Neutrophil (primary cell): ENCODE measurements at regions not wholly inside any gene's neighbourhood (a gene's known extent, or its start where the extent isn't known, plus 50 kb on each side); places are given as distances from the start of the nearest gene placed in this dataset.
"Not testable (repeated sequence)": the region's sequence is repeated elsewhere in the genome, so short reads cannot be mapped to it uniquely, and the experiment has no call there.

Experiments used
- H3K27ac ChIP-seq: fragments of 200-600 bp; sonication (generic); 2 replicates; pipeline ENCODE4 v1.5.1; 2016; ENCODE audit warnings: mild to moderate bottlenecking, moderate library complexity
- H3K27me3 ChIP-seq: fragments of 200-600 bp; sonication (generic); 2 replicates; pipeline ENCODE4 v1.6.0; 2016; ENCODE audit warnings: mild to moderate bottlenecking
- H3K36me3 ChIP-seq: fragments of 200-600 bp; sonication (generic); 2 replicates; pipeline ENCODE4 v1.5.1; 2017
- H3K4me1 ChIP-seq, 2 experiments: fragments of 200-600 bp in 1 of 2; sonication (generic) in 1 of 2; 1 replicate in 1 of 2; 2 replicates in 1 of 2; pipeline versions ENCODE4 v1.5.1 to v1.6.1; 2013 to 2016; ENCODE audit warnings: low read depth in 1 of 2, low read length in 1 of 2, mild to moderate bottlenecking in 1 of 2, moderate library complexity in 1 of 2; ENCODE audit not compliant: control insufficient read depth in 1 of 2, insufficient read depth in 1 of 2
- H3K4me3 ChIP-seq, 2 experiments: fragments of 200-600 bp in 1 of 2; sonication (generic) in 1 of 2; 1 replicate in 1 of 2; 2 replicates in 1 of 2; pipeline ENCODE4 v1.5.1; 2013 to 2016; ENCODE audit warnings: low read depth in 1 of 2, low read length in 1 of 2, mild to moderate bottlenecking in 1 of 2, moderate library complexity in 1 of 2
- H3K9me3 ChIP-seq: fragments of 200-600 bp; sonication (generic); 2 replicates; pipeline ENCODE4 v1.5.1; 2016
- CTCF ChIP-seq: fragments of 200-600 bp; sonication (generic); IDR thresholded peaks from 2 replicates; pipeline ENCODE4 v1.5.1; 2016; ENCODE audit warnings: antibody characterized with exemption

GRCh38 chr12:126960709-126961108 lies 1306.3 kb upstream of the TMEM132C start:
- Histone ChIP-seq H3K4me1 (no peaks in the 10 kb centered on the region), H3K9me3 (no peaks in the 10 kb centered on the region)
- TF ChIP-seq CTCF: no peak

GRCh38 chr12:126963825-126964224 lies 1303.1 kb upstream of the TMEM132C start:
- no peak overlapping the region for H3K27ac ChIP-seq
- H3K27me3 ChIP-seq: no peaks in the 10 kb centered on the region
- no peak overlapping the region for H3K4me3 ChIP-seq
- no peaks in the 10 kb centered on the region for H3K9me3 ChIP-seq
- H3K4me1 ChIP-seq: no peaks in the 10 kb centered on the region
- no peak for TF ChIP-seq CTCF
- no peaks in the 10 kb centered on the region for H3K36me3 ChIP-seq

More at GRCh38 chr12:126960709-126961108, 1306.3 kb upstream of the TMEM132C start:
- no peak overlapping the region for H3K27ac ChIP-seq
- no peak overlapping the region for H3K4me3 ChIP-seq
- no peaks in the 10 kb centered on the region for H3K36me3 ChIP-seq
- no peaks in the 10 kb centered on the region for H3K27me3 ChIP-seq

- H3K27me3 ChIP-seq: no peaks in the 10 kb centered on the region
- H3K4me3 ChIP-seq: no peak overlapping the region
- TF ChIP-seq CTCF: no peak
- no peaks in the 10 kb centered on the region for H3K9me3 ChIP-seq
- no peaks in the 10 kb centered on the region for H3K36me3 ChIP-seq
- H3K27ac ChIP-seq: no peak overlapping the region
- H3K4me1 ChIP-seq: no peaks in the 10 kb centered on the region
Measured at GRCh38 chr12:126966498-126966897, 1300.5 kb upstream of the TMEM132C start.

GRCh38 chr12:126967152-126967551 lies 1299.8 kb upstream of the TMEM132C start:
- Histone ChIP-seq H3K27ac (no peak overlapping the region), H3K4me1 (no peaks in the 10 kb centered on the region), H3K36me3 (no peaks in the 10 kb centered on the region), H3K9me3 (no peaks in the 10 kb centered on the region), H3K4me3 (no peak overlapping the region), H3K27me3 (no peaks in the 10 kb centered on the region)
- no peak for TF ChIP-seq CTCF

- TF ChIP-seq CTCF: no peak
- Histone ChIP-seq H3K27ac (no peak overlapping the region), H3K4me1 (no peaks in the 10 kb centered on the region), H3K36me3 (no peaks in the 10 kb centered on the region), H3K4me3 (no peak overlapping the region), H3K27me3 (no peaks in the 10 kb centered on the region), H3K9me3 (no peaks in the 10 kb centered on the region)
Measured at GRCh38 chr12:126974779-126975178, 1292.2 kb upstream of the TMEM132C start.

- no peaks in the 10 kb centered on the region for H3K4me1 ChIP-seq
- no peak overlapping the region for H3K4me3 ChIP-seq
- H3K27me3 ChIP-seq: no peaks in the 10 kb centered on the region
- TF ChIP-seq CTCF: no peak
- H3K36me3 ChIP-seq: no peaks in the 10 kb centered on the region
- no peaks in the 10 kb centered on the region for H3K9me3 ChIP-seq
- H3K27ac ChIP-seq: no peak overlapping the region
Measured at GRCh38 chr12:126976579-126976978, 1290.4 kb upstream of the TMEM132C start.

GRCh38 chr12:126979564-126979963 lies 1287.4 kb upstream of the TMEM132C start:
- H3K9me3 ChIP-seq, H3K36me3 ChIP-seq, H3K4me3 ChIP-seq, H3K27ac ChIP-seq, H3K27me3 ChIP-seq, H3K4me1 ChIP-seq: not testable (repeated sequence)
